ENCODE measurements at regions not wholly inside any gene's neighbourhood (a gene's known extent, or its start where the extent isn't known, plus 50 kb on each side); places are given as distances from the start of the nearest gene placed in this dataset.

DNA sequence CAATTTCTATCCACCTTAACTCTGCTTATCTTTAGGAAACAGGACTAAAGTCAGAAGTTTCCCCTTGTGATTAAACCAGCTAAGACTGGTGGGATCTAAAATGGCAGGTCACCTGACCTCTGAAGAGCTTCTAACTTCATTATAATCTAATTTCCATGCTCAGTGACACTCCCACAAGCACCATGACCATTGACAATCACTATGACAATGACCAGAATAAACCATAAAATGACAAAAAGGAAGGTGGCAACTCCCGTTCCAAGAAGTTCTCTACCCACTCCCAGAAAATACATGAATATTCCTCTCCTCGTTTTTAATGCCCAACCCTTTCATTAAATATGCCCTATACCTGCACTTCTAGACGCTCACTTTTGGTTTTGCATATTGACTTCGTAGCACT is 471.2 kb upstream of the CCDC54 start:
- Histone ChIP-seq H3K27me3 (no peaks in the 10 kb centered on the region), H3K36me3 (no peaks in the 10 kb centered on the region), H3K27ac (no peak overlapping the region), H3K4me3 (no peak overlapping the region), H3K4me1 (no peaks in the 10 kb centered on the region), H3K9me3 (no peaks in the 10 kb centered on the region)
- intact Hi-C loops (cut with DNase I; ENCODE audit: low total_unique reads) = no loop called here
- DNase-seq (no peak), ATAC-seq (no peak)
- in situ Hi-C loops (cut with MboI; ENCODE audit: low sequenced_read_pairs in 4 of 4) = no loop called here
- TF ChIP-seq POLR2A (IDR thresholded peaks at IDR 0.05) = no peak
- TF ChIP-seq, protein P1, sequence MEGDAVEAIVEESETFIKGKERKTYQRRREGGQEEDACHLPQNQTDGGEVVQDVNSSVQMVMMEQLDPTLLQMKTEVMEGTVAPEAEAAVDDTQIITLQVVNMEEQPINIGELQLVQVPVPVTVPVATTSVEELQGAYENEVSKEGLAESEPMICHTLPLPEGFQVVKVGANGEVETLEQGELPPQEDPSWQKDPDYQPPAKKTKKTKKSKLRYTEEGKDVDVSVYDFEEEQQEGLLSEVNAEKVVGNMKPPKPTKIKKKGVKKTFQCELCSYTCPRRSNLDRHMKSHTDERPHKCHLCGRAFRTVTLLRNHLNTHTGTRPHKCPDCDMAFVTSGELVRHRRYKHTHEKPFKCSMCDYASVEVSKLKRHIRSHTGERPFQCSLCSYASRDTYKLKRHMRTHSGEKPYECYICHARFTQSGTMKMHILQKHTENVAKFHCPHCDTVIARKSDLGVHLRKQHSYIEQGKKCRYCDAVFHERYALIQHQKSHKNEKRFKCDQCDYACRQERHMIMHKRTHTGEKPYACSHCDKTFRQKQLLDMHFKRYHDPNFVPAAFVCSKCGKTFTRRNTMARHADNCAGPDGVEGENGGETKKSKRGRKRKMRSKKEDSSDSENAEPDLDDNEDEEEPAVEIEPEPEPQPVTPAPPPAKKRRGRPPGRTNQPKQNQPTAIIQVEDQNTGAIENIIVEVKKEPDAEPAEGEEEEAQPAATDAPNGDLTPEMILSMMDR (IDR thresholded peaks at IDR 0.05 in 4 of 5, conservative IDR thresholded peaks at IDR 0.05 in 1 of 5) = no peak

DNA sequence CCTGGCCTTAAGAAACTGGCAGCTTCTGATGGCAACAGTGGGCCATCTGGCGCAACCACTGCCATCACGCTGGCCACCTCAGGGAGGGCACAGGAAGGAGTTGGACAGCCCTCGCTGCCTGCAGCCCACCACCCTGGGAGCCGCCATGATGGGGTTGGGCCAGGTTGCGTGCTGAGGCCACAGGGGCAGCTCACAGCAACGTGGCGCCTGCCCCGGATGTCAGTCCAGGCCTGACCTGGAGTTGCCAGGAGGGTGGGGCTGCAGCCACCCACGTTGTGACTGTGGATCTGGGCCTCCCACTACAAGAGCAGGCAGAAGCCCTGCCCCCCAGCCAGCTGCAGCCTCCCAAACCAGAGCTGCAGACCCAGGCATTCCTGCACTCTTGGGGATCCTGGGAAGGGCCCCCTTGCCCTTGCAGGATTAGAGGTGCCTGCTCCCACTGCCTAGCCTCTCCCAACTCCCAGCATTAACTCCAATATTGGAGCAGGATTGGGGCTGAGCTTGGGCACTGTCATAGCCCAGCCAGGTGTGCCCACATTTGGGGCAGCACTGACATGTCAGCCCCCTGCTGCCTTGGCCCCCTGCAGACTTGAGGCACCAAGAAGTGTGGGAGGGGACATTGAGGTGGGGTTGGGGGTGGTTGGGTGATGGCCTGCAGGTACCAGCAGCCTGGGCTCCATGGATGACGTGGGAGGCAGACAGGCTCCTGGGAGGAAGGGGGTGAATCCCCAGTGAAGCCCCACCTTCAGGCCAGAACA is 468.9 kb upstream of the CCDC54 start:
- ATAC-seq = no peak
- Histone ChIP-seq H3K27me3 (no peaks in the 10 kb centered on the region), H3K36me3 (no peaks in the 10 kb centered on the region), H3K9me3 (no peaks in the 10 kb centered on the region), H3K4me1 (no peaks in the 10 kb centered on the region), H3K4me3 (no peak overlapping the region), H3K27ac (no peak overlapping the region)
- TF ChIP-seq POLR2A (IDR thresholded peaks at IDR 0.05) = no peak
- TF ChIP-seq, protein P1 (IDR thresholded peaks at IDR 0.05 in 4 of 5, conservative IDR thresholded peaks at IDR 0.05 in 1 of 5) = no peak
- in situ Hi-C loops (cut with MboI; ENCODE audit: low sequenced_read_pairs in 4 of 4) = no loop called here
- DNase-seq = no peak
- intact Hi-C loops (cut with DNase I; ENCODE audit: low total_unique reads) = no loop called here

DNA sequence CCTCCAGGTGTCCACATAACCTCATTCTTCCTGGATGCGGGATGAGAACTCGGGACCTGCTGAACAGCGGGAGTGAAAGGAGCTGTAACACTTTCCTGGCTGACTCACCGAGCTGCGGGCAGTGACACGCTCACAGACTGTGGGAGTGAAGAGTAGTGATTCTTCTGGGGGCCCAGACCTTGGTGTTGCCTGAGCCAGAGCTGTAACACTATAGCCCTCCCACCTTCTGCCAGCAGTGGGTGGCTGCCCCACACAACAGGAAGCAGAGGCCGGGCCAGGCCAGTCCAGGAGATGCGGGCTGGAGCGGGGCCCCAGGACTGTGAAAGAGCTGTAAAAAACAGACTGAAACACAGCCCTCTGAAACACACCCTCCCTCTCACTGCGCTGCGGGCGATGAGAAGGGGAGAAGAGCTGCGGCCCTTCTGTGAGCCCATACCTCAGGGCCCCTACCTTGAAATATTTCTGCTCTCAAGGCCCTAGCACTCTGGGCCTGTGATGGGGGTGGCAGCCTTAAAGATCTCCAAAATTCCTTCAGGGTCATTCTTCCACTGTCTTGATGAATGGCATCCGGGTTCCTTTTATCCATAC is 464.0 kb upstream of the CCDC54 start:
- intact Hi-C loops (cut with DNase I; ENCODE audit: low total_unique reads) = no loop called here

DNA sequence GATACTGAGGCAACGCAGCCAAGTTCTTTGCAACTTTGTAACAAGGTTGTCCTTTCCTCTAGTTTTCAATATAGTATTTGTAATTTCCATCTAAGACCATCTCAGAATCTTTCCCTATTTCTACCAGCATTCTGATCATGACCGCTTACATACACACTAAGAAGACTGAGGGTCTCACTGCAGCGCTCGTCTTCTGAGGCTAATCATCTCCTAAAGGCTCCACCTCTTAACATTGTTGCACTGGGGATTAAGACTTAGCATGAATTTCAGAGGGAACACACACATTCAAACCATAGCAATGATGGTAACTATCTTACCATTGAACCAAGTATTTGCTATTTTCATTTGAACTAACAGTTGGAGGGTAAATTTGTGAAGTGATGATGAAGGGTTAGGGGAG is 463.3 kb upstream of the CCDC54 start:
- Histone ChIP-seq H3K36me3 (no peaks in the 10 kb centered on the region), H3K4me1 (no peaks in the 10 kb centered on the region), H3K27me3 (no peaks in the 10 kb centered on the region), H3K27ac (no peak overlapping the region), H3K9me3 (no peaks in the 10 kb centered on the region), H3K4me3 (no peak overlapping the region)
- DNase-seq (no peak), ATAC-seq (no peak)
- intact Hi-C loops (cut with DNase I; ENCODE audit: low total_unique reads) (no loop called here), in situ Hi-C loops (cut with MboI; ENCODE audit: low sequenced_read_pairs in 4 of 4) (no loop called here)
- TF ChIP-seq, protein P1 (IDR thresholded peaks at IDR 0.05 in 4 of 5, conservative IDR thresholded peaks at IDR 0.05 in 1 of 5) = no peak
- no peak for TF ChIP-seq POLR2A (IDR thresholded peaks at IDR 0.05)

More for the DNA sequence above, 464.0 kb upstream of the CCDC54 start:
- ATAC-seq (no peak), DNase-seq (no peak)
- H3K27ac ChIP-seq = no peak overlapping the region
- in situ Hi-C loops (cut with MboI; ENCODE audit: low sequenced_read_pairs in 4 of 4) = no loop called here
- H3K36me3 ChIP-seq = no peaks in the 10 kb centered on the region
- no peak overlapping the region for H3K4me3 ChIP-seq
- no peaks in the 10 kb centered on the region for H3K27me3 ChIP-seq
- H3K9me3 ChIP-seq = no peaks in the 10 kb centered on the region
- no peaks in the 10 kb centered on the region for H3K4me1 ChIP-seq
- no peak for TF ChIP-seq POLR2A (IDR thresholded peaks at IDR 0.05)
- TF ChIP-seq, protein P1 (IDR thresholded peaks at IDR 0.05 in 4 of 5, conservative IDR thresholded peaks at IDR 0.05 in 1 of 5) = no peak
